Cardiac muscle cell (in vitro differentiated cells and primary cell): ENCODE measurements at regions not wholly inside any gene's neighbourhood (a gene's known extent, or its start where the extent isn't known, plus 50 kb on each side); places are given as distances from the start of the nearest gene placed in this dataset.
A peak's percentile ranks its signal among the peaks of the same experiment; 100 is the strongest.

Experiments used
- DNase-seq, 2 donors: peaks; one replicate each; pipeline versions ENCODE4 v3.0.0 to v3.0.0-alpha.2; 2010 to 2017; ENCODE audit warnings: low read depth in 1 of 2, low spot score in 1 of 2
- H3K27ac ChIP-seq: fragments of 200-600 bp; sonication (generic); 2 replicates; pipeline ENCODE4 v1.5.1; 2016
- H3K27me3 ChIP-seq: fragments of 200-600 bp; sonication (generic); 2 replicates; pipeline ENCODE4 v1.6.0; 2016; ENCODE audit warnings: control low read depth
- H3K36me3 ChIP-seq: fragments of 200-600 bp; sonication (generic); 2 replicates; pipeline ENCODE4 v1.5.1; 2016; ENCODE audit warnings: control low read depth
- H3K4me1 ChIP-seq: fragments of 200-600 bp; sonication (generic); 2 replicates; pipeline ENCODE4 v1.8.1; 2017; ENCODE audit warnings: low read depth, mild to moderate bottlenecking, mixed run types
- H3K4me3 ChIP-seq: fragments of 200-600 bp; sonication (generic); 2 replicates; pipeline ENCODE4 v1.5.1; 2016; ENCODE audit warnings: mild to moderate bottlenecking
- H3K9me3 ChIP-seq: fragments of 200-600 bp; sonication (generic); 2 replicates; pipeline ENCODE4 v1.5.1; 2017; ENCODE audit warnings: low read depth, mild to moderate bottlenecking, control low read depth
- TF ChIP-seq, protein P1 (sequence below): IDR thresholded peaks from 2 replicates; pipeline ENCODE4 v1.5.1; 2012; ENCODE audit warnings: low read depth, mild to moderate bottlenecking, low read length

- TF ChIP-seq, protein P1, sequence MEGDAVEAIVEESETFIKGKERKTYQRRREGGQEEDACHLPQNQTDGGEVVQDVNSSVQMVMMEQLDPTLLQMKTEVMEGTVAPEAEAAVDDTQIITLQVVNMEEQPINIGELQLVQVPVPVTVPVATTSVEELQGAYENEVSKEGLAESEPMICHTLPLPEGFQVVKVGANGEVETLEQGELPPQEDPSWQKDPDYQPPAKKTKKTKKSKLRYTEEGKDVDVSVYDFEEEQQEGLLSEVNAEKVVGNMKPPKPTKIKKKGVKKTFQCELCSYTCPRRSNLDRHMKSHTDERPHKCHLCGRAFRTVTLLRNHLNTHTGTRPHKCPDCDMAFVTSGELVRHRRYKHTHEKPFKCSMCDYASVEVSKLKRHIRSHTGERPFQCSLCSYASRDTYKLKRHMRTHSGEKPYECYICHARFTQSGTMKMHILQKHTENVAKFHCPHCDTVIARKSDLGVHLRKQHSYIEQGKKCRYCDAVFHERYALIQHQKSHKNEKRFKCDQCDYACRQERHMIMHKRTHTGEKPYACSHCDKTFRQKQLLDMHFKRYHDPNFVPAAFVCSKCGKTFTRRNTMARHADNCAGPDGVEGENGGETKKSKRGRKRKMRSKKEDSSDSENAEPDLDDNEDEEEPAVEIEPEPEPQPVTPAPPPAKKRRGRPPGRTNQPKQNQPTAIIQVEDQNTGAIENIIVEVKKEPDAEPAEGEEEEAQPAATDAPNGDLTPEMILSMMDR: no peak
- DNase-seq: no peak
- Histone ChIP-seq H3K4me1 (no peaks in the 10 kb centered on the region), H3K27ac (no peak overlapping the region), H3K4me3 (no peak overlapping the region), H3K9me3 (no peaks in the 10 kb centered on the region), H3K36me3 (no peaks in the 10 kb centered on the region), H3K27me3 (no peaks in the 10 kb centered on the region)
Measured at GRCh38 chr14:42113358-42114069, 506.8 kb downstream of the LRFN5 start.

DNA sequence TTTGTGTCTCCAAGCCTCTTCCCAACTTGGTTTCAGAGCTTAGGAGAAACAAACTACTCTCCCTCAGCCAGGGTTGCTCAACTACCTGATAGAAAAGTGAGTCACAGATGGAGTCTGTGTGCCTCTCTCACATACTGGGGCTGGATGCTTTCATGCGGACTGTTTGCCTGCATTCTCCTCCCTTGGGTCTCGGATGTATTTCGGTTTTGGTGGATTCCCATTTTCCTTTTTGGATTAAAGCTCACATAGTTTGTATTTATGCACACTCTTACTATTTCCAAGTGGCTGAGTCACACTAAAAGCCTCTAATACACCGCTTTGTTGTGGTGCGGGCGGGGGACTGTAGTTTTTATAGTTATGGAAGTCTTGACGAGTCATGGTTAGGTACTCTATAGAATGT, 505.4 kb downstream of the LRFN5 start:
- DNase-seq: peak in 1 of 2 donors; percentile 14
- Histone ChIP-seq H3K27me3 (no peaks in the 10 kb centered on the region), H3K4me1 (no peaks in the 10 kb centered on the region), H3K27ac (no peak overlapping the region), H3K36me3 (no peaks in the 10 kb centered on the region), H3K9me3 (no peaks in the 10 kb centered on the region), H3K4me3 (no peak overlapping the region)
- TF ChIP-seq, protein P1: no peak

DNA sequence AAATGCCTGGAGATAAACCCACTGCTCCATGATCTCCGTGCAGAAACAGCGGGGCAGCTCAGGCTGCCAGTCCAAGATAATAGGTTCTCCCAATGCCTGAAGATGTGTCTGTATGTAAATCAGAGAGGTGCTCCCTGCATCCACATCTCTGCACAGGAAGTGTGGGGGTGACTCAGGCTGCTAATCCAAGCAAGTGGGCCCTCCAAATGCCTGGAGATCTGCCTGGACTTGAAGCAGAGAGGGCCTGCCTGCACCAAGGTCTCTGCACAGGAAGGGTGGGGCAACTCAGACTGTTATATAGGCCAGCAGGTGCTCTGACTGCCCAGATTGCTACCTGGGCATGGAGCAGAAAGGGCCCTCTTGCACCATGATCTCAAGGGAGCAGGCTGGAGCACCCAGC, 504.7 kb downstream of the LRFN5 start:
- H3K36me3 ChIP-seq: no peaks in the 10 kb centered on the region
- H3K27ac ChIP-seq: no peak overlapping the region
- H3K9me3 ChIP-seq: no peaks in the 10 kb centered on the region
- TF ChIP-seq, protein P1: no peak
- no peak overlapping the region for H3K4me3 ChIP-seq
- H3K4me1 ChIP-seq: no peaks in the 10 kb centered on the region
- no peak for DNase-seq
- H3K27me3 ChIP-seq: no peaks in the 10 kb centered on the region

GRCh38 chr14:42110167-42110566, 503.5 kb downstream of the LRFN5 start:
- TF ChIP-seq, protein P1: peak; percentile 70

DNA sequence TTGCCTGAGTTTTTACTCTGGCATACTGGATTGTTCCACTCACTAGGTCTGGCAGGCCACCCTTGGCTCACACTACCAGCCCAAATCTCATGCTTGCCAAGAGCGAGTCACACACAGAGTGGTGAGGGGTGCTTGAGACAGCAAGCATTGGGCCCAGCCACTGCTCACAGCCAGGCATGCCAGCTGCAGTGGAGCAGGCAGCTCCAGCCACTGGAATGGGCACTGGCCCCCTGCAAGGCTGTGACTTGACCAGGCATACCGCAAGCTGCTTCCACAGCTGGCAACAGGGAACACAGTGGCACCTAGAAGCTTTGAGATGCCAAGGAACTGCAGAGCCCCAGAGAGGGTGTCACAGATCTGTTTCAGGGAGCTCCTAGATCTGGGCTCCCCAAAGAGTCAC, 488.5 kb downstream of the LRFN5 start:
- Histone ChIP-seq H3K9me3 (no peaks in the 10 kb centered on the region), H3K4me1 (no peaks in the 10 kb centered on the region), H3K27me3 (no peaks in the 10 kb centered on the region), H3K36me3 (no peaks in the 10 kb centered on the region), H3K27ac (no peak overlapping the region), H3K4me3 (no peak overlapping the region)
- TF ChIP-seq, protein P1: no peak
- DNase-seq: no peak

More at GRCh38 chr14:42110167-42110566, 503.5 kb downstream of the LRFN5 start:
- Histone ChIP-seq H3K27me3 (no peaks in the 10 kb centered on the region), H3K27ac (no peak overlapping the region), H3K36me3 (no peaks in the 10 kb centered on the region), H3K4me3 (no peak overlapping the region), H3K4me1 (no peaks in the 10 kb centered on the region), H3K9me3 (no peaks in the 10 kb centered on the region)
- peak; percentile 43 to 67 for DNase-seq

GRCh38 chr14:42090122-42090521, 483.4 kb downstream of the LRFN5 start:
- Histone ChIP-seq H3K4me3 (no peak overlapping the region), H3K27ac (no peak overlapping the region), H3K9me3 (no peaks in the 10 kb centered on the region), H3K36me3 (no peaks in the 10 kb centered on the region), H3K4me1 (peaks cover 4% of the 10 kb centered on the region), H3K27me3 (no peaks in the 10 kb centered on the region)
- TF ChIP-seq, protein P1: no peak
- DNase-seq: no peak
